Spleen (tissue), 11 donors: ENCODE measurements at regions not wholly inside any gene's neighbourhood (a gene's known extent, or its start where the extent isn't known, plus 50 kb on each side); places are given as distances from the start of the nearest gene placed in this dataset.

Experiments
- DNase-seq: peaks from one replicate; pipeline ENCODE4 v3.0.0-alpha.2; 2020
- H3K27ac ChIP-seq, 8 donors: fragments of 200-600 bp; sonication (generic) in 7 of 8; 1 replicate in 4 of 8; 2 replicates in 4 of 8; pipeline versions ENCODE4 v1.5.0 to v1.8.0; 2016 to 2021; ENCODE audit warnings: inconsistent platforms in 4 of 8, mild to moderate bottlenecking in 4 of 8, moderate library complexity in 1 of 8
- H3K27me3 ChIP-seq, 7 donors: fragments of 200-600 bp; sonication (generic) in 6 of 7; replicated peaks in 1 of 7; 1 replicate in 4 of 7; 2 replicates in 3 of 7; pipeline versions ENCODE4 v1.5.0 to v1.8.0; 2016 to 2021; ENCODE audit warnings: inconsistent platforms in 3 of 7, mild to moderate bottlenecking in 1 of 7
- H3K36me3 ChIP-seq, 6 donors: fragments of 200-600 bp; sonication (generic) in 5 of 6; 1 replicate in 4 of 6; 2 replicates in 2 of 6; pipeline versions ENCODE4 v1.5.0 to v1.8.0; 2016 to 2021; ENCODE audit warnings: inconsistent platforms in 2 of 6
- H3K4me1 ChIP-seq, 6 donors: fragments of 200-600 bp; sonication (generic) in 5 of 6; 1 replicate in 3 of 6; 2 replicates in 3 of 6; pipeline versions ENCODE4 v1.5.0 to v1.8.0; 2016 to 2021; ENCODE audit warnings: inconsistent platforms in 3 of 6
- H3K4me3 ChIP-seq, 8 donors: fragments of 200-600 bp; sonication (generic) in 7 of 8; 1 replicate in 4 of 8; 2 replicates in 4 of 8; pipeline versions ENCODE4 v1.5.0 to v1.8.0; 2016 to 2021; ENCODE audit warnings: inconsistent platforms in 4 of 8, mild to moderate bottlenecking in 4 of 8, moderate library complexity in 2 of 8
- H3K9me3 ChIP-seq, 8 donors: fragments of 200-600 bp; sonication (generic) in 7 of 8; 1 replicate in 4 of 8; 2 replicates in 4 of 8; pipeline versions ENCODE4 v1.5.0 to v1.8.0; 2016 to 2021; ENCODE audit warnings: inconsistent platforms in 4 of 8
- POLR2A ChIP-seq, 3 donors: fragments of 450-650 bp; IDR thresholded peaks; one replicate each; pipeline ENCODE4 v1.5.1; 2017; ENCODE audit warnings: antibody characterized with exemption in 3 of 3, mild to moderate bottlenecking in 1 of 3
- POLR2AphosphoS5 ChIP-seq, 3 donors: sonication (generic); formaldehyde crosslinking; IDR thresholded peaks; one replicate each; pipeline ENCODE4 v1.5.1; 2017; ENCODE audit warnings: antibody characterized with exemption in 3 of 3
- WGBS, 5 donors: extraction: QIAGEN DNeasy Blood & Tissue Kit in 3 of 5; methylation state at CpG; one replicate each; pipeline versions ENCODE4 v1.1.5 to v1.1.7; 2013 to 2018; 5-methylcytosine and 5-hydroxymethylcytosine counted together
- intact Hi-C: fragments of 100-400 bp; cut with DNase I; formaldehyde crosslinking; loops from one replicate; pipeline ENCODE4 v1.15.0; 2023; ENCODE audit warnings: low total_unique reads
- TF ChIP-seq, protein P1 (sequence below), 11 experiments: fragments of 200-600 bp in 7 of 11; fragments of 450-650 bp in 4 of 11; sonication (generic) in 4 of 11; IDR thresholded peaks in 8 of 11; conservative IDR thresholded peaks in 3 of 11; 1 replicate in 7 of 11; 2 replicates in 4 of 11; pipeline versions ENCODE4 v1.4.0 to v1.8.0; 2016 to 2021; ENCODE audit warnings: antibody characterized with exemption in 11 of 11, inconsistent platforms in 4 of 11, mild to moderate bottlenecking in 1 of 11
- donor health status: healthy with polysubstance abuse.
- donor health status: DM: no; HTN: no; CAD: no; lungs with moderate emphysema.
- donor health status: DM: no; HTN: no; CAD: no.
- donor health status: Bipolar disorder and iron deficiency.
- donor health status: healthy.
- donor health status: DM: no; HTN: no; CAD: no.
- donor health status: DM: yes; HTN: yes; CAD: no.

DNA sequence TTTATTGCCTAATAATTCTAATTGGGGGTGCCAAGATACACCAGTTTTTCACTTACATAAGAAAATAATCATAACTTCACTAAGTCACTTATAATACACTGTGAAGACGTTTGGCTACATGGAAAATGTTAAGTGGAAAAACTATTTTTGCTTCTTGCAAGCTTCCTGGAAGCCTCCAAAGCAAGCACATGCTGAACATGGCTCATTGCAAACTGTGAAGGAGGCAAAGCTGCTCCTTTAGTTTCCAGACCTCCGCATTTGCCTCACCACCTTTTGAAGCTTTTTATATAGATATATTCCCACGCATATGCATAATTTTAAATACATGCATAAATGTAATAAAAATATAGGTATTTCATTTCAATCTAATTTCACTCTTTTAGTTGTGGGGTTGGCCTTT lies 285.6 kb upstream of the PRDM9 start:
- Histone ChIP-seq H3K4me3 (no peak overlapping the region), H3K27me3 (no peaks in the 10 kb centered on the region), H3K36me3 (no peaks in the 10 kb centered on the region), H3K27ac (no peak overlapping the region), H3K4me1 (no peaks in the 10 kb centered on the region), H3K9me3 (no peaks in the 10 kb centered on the region)
- TF ChIP-seq, protein P1, sequence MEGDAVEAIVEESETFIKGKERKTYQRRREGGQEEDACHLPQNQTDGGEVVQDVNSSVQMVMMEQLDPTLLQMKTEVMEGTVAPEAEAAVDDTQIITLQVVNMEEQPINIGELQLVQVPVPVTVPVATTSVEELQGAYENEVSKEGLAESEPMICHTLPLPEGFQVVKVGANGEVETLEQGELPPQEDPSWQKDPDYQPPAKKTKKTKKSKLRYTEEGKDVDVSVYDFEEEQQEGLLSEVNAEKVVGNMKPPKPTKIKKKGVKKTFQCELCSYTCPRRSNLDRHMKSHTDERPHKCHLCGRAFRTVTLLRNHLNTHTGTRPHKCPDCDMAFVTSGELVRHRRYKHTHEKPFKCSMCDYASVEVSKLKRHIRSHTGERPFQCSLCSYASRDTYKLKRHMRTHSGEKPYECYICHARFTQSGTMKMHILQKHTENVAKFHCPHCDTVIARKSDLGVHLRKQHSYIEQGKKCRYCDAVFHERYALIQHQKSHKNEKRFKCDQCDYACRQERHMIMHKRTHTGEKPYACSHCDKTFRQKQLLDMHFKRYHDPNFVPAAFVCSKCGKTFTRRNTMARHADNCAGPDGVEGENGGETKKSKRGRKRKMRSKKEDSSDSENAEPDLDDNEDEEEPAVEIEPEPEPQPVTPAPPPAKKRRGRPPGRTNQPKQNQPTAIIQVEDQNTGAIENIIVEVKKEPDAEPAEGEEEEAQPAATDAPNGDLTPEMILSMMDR (IDR thresholded peaks at IDR 0.05 in 8 of 11, conservative IDR thresholded peaks at IDR 0.05 in 3 of 11), result no peak
- no peak for TF ChIP-seq POLR2AphosphoS5 (IDR thresholded peaks at IDR 0.05)
- WGBS, 5 donors, result 70 to 83% (median 75%) methylated on average over 3 of the region's 3 CpGs
- intact Hi-C loops, result no loop called here
- no peak for DNase-seq

GRCh38 chr5:23217159-23217558 lies 290.2 kb upstream of the PRDM9 start:
- no peaks in the 10 kb centered on the region for H3K4me1 ChIP-seq
- H3K27me3 ChIP-seq, result no peaks in the 10 kb centered on the region
- intact Hi-C loops, result no loop called here
- H3K4me3 ChIP-seq, result no peak overlapping the region
- no peaks in the 10 kb centered on the region for H3K9me3 ChIP-seq
- no peak for TF ChIP-seq POLR2AphosphoS5 (IDR thresholded peaks at IDR 0.05)
- TF ChIP-seq POLR2A (IDR thresholded peaks at IDR 0.05), result no peak
- TF ChIP-seq, protein P1 (IDR thresholded peaks at IDR 0.05 in 8 of 11, conservative IDR thresholded peaks at IDR 0.05 in 3 of 11), result no peak
- no peak overlapping the region for H3K27ac ChIP-seq
- WGBS, 5 donors, result 65 to 78% (median 72%) methylated on average over 1 of the region's 1 CpG
- no peaks in the 10 kb centered on the region for H3K36me3 ChIP-seq
- no peak for DNase-seq

- H3K27me3 ChIP-seq, result no peaks in the 10 kb centered on the region
- DNase-seq, result no peak
- no peaks in the 10 kb centered on the region for H3K36me3 ChIP-seq
- no peaks in the 10 kb centered on the region for H3K9me3 ChIP-seq
- TF ChIP-seq POLR2A (IDR thresholded peaks at IDR 0.05) (no peak), POLR2AphosphoS5 (IDR thresholded peaks at IDR 0.05) (no peak)
- TF ChIP-seq, protein P1 (IDR thresholded peaks at IDR 0.05 in 8 of 11, conservative IDR thresholded peaks at IDR 0.05 in 3 of 11), result no peak
- H3K4me1 ChIP-seq, result no peaks in the 10 kb centered on the region
- no peak overlapping the region for H3K4me3 ChIP-seq
- WGBS, 5 donors, result 80 to 93% (median 85%) methylated on average over 5 of the region's 5 CpGs
- no peak overlapping the region for H3K27ac ChIP-seq
- intact Hi-C loops, result no loop called here
Observed at GRCh38 chr5:23216345-23216744, 291.1 kb upstream of the PRDM9 start.

- H3K9me3 ChIP-seq, result no peaks in the 10 kb centered on the region
- 0 to 2% (median 0%) methylated on average over 1 of the region's 1 CpG for WGBS, 5 donors
- no peak overlapping the region for H3K4me3 ChIP-seq
- TF ChIP-seq, protein P1 (IDR thresholded peaks at IDR 0.05 in 8 of 11, conservative IDR thresholded peaks at IDR 0.05 in 3 of 11), result peak in 8 of 11 experiments; percentile 12 to 56 (median 46)
- TF ChIP-seq POLR2A (IDR thresholded peaks at IDR 0.05), result no peak
- H3K27me3 ChIP-seq, result no peaks in the 10 kb centered on the region
- H3K36me3 ChIP-seq, result no peaks in the 10 kb centered on the region
- no peak for DNase-seq
- intact Hi-C loops, result no loop called here
- no peak overlapping the region for H3K27ac ChIP-seq
- H3K4me1 ChIP-seq, result no peaks in the 10 kb centered on the region
Observed at GRCh38 chr5:23208959-23209431, 298.4 kb upstream of the PRDM9 start.
